GM19452 (cell line): ENCODE measurements at regions not wholly inside any gene's neighbourhood (a gene's known extent, or its start where the extent isn't known, plus 50 kb on each side); places are given as distances from the start of the nearest gene placed in this dataset.
"Not testable (repeated sequence)": the region's sequence is repeated elsewhere in the genome, so short reads cannot be mapped to it uniquely, and the experiment has no call there.

Experiments used
- ATAC-seq: cut with Tn5 transposase; IDR thresholded peaks from one replicate; pipeline ENCODE4 v1.9.1; 2021; ENCODE audit not compliant: unreplicated experiment

DNA sequence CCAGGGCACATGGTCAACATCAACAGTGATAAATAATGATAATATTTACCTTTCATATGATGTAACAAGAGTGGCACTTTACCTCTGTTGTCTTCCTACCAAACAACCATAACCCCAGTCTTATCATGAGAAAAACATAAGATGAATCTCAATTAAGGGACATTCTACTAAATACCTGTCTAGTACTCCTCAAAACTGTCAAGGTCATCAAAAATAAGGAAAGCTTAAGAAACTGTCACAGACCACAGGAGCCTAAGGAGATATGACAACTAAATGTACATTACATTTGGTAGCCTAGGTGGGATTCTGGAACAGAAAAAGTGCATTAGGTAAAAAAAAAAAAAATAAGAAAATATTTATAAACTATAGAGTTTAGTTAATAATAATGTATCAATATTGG, 118.1 kb downstream of the CCDC34 start:
- no peak for ATAC-seq

DNA sequence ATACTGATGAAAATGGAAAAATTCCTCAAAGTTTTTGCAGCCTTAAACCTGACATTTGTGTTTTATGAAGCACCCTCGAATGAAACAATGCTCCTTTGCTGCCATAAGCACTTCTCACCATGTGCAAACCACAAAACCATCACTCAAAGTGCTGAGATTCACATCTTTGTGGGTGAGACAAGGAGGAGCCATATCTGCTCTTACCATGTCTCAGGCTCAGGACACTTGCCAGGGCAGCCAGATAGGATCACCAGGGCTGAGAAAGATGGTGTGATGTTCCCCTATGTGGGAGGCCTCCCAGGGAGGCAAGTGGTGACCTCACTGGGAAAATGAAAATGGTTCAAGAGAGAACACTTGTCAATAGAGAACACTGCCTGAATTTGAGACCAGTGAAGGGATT, 120.4 kb downstream of the CCDC34 start:
- ATAC-seq: no peak

DNA sequence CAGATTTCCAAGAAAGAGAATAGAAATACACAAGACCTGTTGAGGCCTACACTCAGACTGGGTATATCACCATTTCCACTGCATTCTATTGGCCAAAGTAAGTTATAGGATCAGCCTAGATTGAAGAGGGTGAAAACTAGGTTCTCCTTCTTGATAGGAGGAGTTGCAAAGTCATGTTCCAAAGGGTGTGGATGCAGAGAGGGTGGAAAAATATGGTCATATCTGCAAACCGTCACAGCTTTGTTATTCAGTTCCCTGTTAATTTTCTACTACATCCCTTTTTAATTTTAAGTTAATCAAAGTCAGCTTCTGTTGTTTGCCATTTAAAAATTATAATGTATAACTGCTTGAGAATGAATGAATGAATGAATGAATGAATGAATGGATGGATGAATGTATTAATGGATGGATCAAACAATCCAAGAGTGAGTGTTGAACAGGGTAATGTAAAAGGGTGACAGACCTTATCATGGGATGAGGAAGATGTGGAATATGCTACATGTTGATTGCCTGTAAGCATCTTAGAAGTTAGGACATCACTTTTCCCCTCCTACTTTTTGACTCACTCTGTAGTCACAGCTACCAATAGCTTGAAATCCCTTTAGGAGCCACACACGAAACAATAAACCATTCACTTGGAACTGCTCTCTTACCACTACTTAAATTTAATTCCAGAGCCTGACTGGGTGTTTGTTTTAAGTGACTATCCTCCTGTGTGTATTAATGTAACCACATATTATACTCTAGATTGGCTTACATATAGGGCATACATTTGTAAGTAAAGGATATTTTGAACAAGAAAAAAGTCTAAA, 121.5 kb downstream of the CCDC34 start:
- no peak for ATAC-seq

DNA sequence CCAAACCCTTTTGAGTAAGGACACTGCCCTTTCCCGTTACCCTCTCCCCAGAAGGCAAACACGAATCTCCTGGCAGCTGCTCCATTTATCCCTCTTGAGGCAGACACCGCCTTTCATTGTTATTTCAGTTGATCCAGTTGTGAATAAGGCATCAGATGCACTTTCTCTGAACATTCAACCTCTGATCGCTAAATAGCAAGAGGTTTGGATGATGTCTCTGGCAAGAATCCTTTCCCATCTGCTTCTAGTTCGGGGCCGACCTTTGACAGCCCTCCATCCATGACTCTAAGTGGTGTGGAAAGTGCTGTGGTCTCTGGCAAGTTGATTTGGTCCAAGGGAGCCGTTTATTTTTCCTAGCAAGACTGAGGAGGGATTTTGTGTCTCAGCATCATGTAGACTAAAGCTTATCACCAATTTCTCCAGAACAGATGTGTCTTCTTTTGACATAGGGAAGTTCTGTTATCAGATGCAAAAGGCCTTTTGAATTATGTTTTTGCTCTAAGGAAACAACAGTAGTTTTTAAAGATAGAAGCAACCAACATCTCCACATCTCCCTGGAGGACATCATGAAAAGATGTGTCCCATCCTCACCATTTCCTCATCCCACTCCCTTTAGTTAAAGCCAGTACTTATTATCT, 123.6 kb downstream of the CCDC34 start:
- no peak for ATAC-seq

DNA sequence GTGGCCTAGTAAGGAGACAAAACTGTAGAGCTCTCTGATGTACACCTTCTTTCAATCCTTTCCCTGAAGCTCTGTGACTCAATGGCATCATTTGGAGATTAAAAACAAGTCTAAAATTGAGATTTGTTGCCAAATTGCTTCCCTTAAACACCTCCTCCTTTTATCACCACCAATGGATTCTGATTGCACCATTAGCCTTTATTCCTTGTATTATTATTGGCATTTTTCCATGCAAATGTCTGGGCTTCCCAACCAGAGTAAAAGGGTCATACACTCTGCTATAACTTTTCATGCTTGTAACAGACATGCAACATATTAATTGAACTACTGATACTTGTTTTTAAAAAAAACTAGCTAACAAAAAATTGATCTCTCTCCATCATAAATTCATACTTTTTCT, 124.2 kb downstream of the CCDC34 start:
- no peak for ATAC-seq

DNA sequence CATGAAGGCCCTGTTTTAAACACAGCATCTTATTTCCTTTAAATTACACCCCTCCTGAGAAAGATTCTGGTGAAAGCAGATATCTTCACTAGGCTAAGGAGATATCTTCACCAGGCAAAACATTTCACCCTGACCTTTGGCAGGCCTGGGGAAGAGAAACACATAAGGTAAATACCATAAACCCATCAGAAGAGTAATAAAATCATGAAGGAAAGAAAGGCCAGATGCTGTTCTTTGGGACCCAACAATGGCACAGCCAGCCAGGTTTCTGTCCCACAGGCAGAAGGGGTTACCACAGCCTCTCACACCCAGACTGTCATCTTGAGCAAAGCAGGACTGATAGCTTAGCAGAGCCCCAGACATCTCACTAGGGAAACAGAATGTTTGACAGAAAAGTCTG, 125.4 kb downstream of the CCDC34 start:
- ATAC-seq: no peak

DNA sequence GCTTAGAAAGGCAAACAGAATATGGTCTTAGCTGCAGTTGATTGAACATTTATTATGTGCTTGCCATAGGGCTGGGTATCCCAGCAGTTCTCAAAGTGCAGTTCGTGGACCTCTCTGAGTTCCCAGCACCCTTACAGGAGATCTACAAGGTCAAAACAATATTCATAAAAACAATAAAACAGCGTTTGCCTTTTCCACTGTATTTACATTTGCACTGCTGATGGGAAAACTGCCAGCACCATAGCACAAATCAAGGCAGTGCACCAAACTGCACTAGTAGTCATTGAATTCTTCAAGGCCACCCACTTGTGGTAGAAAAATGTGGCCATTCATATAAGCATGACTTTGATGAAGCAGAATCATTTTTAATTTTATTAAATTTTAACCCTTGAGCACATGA, 128.1 kb downstream of the CCDC34 start:
- no peak for ATAC-seq

DNA sequence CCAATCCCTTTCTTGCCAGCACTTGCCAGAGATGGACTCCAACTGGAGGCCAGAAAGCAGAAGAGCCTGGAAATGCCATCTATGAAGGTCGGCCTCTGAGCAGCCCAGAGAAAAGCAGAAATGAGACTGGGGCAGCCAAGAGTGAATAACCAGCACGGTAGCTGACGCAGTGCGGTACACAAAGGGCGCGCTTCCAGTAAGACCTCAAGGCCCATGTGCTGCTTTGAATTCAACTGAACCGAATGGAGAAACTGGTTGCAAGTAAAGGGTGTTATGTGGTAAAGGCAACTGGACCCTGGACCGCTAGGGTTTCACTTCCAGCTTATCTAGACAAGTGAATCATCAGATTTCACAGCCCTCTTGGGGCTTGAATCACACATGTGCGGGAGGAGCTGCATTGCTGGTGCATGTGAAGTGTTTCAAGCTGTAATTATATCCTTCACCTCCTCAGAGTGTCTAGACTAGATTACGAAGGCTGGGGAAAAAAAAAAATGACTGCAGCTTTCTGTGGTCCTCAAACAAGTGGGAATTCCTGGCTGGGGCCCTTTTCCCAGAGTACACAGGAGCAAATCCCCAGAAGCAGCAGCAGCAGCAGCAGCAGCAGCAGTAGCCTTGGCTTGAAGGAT, 128.9 kb downstream of the CCDC34 start:
- ATAC-seq: peak; percentile 91

DNA sequence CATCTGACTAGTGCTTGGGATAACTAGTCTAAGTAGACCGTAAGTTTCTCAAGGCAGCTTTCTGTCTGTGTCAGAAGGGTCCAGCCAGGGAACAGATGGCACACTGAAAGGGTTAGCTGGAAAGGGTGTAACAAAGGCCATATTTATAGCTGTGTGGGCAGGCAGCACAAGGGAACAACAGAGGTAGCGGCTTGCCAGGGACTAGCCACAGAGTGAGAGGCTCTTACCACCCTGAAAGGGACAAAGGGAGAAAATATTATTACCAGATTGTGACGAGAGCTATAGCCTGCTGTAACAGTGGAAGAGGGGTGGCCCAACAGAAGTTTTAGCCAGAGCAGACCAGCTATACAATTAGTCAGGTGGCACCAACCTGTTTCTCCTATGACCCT, 129.4 kb downstream of the CCDC34 start:
- peak; percentile 31 for ATAC-seq

DNA sequence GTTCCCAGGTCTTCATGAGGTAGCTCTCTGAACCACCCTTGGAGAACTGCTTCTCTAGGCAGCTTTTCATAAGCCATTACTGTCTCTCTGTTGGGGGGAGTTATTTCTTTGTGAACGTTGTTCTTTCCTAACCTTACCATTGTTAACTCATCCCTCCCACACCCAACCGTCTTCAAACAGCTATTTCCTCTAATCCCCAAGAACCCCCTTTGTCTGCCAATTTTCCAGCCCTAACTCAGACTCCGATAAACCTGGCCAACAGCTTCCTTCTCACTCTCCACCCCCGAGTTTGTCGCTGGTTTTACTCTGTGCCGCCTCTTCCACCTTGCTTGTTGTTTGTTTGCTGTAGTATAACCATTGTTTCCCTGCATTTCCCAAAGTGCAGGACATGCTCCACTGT, 131.5 kb downstream of the CCDC34 start:
- no peak for ATAC-seq

DNA sequence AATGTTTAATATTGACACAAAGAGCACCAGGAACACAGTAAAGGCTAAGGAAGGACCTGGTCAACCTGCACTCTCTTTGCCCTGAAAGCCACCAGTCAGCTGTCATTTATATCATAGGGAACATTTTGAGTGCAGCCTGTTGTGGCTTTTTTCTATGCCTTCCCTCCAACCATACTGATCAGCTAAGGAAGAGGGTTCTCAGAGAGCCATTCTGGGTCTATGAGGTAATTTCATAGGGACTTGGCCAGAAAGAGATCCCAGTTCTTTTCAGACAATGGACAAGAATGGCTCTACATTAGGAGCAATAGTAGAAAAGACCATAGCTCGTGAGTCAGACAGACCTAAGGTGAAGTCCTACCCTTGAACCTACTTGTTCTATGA, 132.8 kb downstream of the CCDC34 start:
- ATAC-seq: no peak

DNA sequence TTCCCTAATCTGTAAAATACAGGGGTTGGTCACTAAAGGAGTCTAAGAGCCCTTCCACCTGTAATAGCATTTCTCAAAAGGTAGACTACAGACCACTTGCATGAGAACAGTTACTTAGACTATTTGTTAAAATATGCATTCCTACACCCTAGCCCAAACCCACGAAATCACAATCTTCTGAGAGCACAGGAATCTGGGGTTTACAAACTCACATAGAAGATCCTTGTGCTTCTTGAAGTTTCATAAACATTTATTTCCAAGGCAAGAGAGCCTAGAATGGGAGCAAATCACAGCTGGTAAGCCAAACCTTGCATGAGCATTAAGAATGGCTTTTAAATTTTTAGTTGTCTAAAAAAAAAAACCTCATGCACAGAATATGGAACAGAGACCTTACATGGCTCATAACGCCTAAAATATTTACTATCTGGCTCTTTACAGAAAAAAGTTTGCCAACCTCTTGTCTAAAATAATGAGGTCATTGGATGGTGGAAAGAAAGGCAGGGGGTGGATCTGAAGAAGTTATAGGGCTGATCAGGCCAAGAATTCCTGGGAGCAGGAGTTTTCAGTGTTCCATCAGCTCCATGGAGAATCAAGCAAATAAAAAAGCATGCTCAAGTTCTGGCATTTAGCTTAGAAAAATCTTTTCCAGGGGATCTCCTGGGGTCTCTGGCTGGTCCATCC, 133.4 kb downstream of the CCDC34 start:
- ATAC-seq: no peak

DNA sequence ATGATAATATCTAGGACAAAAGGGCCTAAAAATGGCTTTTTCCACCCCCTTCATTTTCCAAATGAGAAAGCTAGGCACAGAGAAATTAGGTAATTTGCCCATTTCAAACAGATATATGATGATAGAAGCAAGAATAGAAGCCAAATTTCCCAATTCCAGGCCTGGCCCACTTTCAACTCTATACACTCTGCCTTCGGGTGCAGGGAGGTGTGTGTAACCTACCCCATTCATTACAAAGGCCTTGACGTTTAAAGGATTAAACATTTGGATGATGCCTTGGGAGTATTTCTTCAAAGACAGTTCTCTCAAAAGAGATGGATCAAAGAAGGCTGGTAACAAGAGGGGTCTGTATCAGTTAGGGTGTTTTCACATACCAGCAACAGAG, 134.1 kb downstream of the CCDC34 start:
- ATAC-seq: no peak

DNA sequence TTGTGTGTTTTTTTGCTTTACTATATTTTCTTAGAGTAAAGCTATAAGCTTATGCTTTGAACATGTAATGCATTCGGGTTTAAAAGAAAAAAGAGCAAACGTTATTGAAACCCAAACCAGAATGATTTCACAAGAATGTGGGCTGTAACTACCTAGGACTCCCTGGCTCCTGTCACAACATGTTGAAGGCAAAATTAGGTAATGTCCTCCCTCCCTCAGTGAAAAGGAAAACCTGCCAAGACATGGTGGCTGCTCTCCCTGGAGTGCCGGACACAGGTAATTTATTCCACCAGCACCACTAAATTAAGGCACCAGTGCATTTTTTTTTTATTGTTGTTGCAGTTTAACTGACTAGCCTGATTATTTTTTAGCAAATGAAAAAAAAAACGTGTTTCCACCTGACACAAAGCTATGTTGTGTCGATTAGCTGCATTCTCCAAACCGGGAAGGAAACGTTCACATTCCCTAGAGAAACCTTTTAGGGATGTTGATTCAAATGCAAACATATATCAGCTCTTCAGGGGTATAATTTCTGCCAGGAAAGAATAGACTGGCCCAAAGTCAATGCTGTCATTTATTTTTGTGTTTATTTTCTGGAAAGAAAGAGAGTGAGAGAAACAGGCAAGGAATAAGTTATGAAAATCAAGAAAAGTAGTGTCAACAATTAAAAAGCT, 134.6 kb downstream of the CCDC34 start:
- ATAC-seq: no peak

DNA sequence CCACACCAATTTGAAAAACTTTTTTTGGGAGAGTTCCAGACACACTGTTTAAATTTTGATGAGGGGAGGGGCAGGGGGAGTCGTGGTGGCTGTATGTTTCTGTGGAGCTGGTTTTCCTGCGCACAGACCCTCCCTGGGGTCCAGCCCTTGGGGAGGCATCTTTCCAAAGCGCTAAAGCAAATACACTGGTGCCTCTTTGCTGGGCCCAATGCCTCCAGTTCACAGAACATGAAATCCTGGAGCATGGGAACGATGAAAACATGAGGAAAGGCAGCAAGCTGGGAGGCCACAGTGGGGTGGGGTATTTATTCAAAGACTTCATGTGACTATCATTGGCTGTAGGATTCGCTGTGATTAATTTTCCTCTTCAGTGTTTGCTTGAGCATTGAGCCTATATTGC, 135.3 kb downstream of the CCDC34 start:
- no peak for ATAC-seq

DNA sequence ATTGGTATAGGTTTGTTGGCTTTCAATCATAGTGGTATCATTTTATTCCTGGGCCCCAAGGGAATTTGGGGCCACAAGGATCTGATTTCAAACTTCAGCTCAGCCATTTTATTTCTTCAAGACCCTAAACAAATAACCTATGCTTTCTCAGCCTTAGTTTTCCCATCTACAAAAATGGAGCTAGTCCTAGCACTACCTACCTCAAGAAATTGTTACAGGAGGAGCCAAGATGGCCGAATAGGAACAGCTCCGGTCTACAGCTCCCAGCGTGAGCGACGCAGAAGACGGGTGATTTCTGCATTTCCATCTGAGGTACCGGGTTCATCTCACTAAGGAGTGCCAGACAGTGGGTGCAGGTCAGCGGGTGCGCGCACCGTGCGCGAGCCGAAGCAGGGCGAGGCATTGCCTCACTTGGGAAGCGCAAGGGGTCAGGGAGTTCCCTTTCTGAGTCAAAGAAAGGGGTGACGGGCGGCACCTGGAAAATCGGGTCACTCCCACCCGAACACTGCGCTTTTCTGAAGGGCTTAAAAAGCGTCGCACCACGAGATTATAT, 143.5 kb downstream of the CCDC34 start:
- ATAC-seq: not testable (repeated sequence)

DNA sequence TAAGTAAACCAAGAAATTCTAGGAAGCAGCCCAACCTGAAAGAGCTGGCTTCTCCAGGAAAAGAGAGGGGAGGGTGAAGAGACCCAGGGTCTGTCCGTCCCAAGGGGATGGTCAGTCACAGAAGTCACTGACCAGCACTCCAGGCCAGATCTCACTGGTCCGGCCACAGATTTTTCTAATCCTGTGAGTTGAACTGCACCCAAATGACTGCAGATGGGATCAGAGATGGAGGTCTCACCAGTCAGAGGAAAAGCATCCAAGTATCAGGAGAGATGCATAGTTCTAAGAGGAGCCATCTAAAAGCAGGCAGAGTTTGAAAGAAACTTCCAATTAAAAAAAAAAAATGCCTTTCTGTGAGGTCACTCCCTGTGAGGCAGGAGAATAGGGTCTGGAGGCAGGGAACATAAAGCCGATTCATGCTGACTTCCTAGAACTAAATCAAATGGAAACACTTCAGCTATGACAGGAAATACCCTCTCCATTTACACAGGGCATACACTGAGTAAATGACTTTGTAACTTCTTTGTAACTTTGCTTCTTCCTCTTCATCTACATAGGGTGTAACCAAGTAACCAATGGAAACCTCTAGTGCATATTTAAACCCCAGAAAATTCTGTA, 144.5 kb downstream of the CCDC34 start:
- ATAC-seq: no peak

DNA sequence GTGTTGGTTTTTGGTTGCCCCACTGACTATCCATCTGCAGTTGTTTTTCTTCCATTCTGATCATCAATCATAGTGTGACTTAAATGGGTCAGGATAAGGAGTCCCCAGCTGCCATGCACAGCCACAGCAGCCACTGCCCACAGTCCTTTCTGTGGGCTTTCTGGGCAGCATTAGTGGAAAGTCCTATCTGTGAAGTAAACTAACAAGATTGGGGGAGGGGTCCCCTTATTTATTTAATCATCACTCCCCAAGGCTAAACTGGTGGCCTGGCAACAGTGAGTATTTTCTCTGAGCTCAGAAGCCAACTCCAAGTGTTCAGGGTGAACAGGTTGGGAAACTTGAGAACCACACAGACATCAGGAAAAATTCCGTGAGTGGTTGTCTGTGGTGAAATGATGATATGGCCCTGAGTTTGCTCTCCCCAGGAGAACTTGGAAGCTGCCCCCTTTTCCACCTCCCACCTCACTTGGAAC, 145.0 kb downstream of the CCDC34 start:
- no peak for ATAC-seq

DNA sequence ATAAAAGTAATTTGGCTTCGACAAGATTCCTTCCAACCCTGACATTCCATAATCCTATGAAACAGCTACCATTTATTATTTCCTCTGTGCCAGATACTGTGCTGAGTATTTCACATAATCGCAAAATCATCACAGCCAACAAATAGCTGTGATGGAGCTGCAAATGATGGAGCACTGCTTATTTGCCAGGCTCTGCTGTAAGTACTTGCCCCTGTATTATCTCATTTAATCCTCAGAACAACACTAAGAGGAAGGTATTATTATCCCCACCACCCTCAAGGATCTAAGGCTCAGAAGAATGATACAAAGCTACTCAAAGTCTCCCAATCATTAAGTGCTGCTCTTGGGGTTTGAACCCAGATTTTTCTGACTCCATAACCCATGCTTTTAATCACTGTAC, 145.5 kb downstream of the CCDC34 start:
- ATAC-seq: no peak
